ENCODE measurements at regions not wholly inside any gene's neighbourhood (a gene's known extent, or its start where the extent isn't known, plus 50 kb on each side); places are given as distances from the start of the nearest gene placed in this dataset.

- H3K27me3 ChIP-seq (replicated peaks): no peaks in the 10 kb centered on the region
- DNase-seq: no peak
- in situ Hi-C loops (cut with HindIII; ENCODE audit: low pct_ligation_motif_present, low sequenced_read_pairs): no loop called here
- H3K36me3 ChIP-seq (replicated peaks): no peaks in the 10 kb centered on the region
- TF ChIP-seq, protein P1, sequence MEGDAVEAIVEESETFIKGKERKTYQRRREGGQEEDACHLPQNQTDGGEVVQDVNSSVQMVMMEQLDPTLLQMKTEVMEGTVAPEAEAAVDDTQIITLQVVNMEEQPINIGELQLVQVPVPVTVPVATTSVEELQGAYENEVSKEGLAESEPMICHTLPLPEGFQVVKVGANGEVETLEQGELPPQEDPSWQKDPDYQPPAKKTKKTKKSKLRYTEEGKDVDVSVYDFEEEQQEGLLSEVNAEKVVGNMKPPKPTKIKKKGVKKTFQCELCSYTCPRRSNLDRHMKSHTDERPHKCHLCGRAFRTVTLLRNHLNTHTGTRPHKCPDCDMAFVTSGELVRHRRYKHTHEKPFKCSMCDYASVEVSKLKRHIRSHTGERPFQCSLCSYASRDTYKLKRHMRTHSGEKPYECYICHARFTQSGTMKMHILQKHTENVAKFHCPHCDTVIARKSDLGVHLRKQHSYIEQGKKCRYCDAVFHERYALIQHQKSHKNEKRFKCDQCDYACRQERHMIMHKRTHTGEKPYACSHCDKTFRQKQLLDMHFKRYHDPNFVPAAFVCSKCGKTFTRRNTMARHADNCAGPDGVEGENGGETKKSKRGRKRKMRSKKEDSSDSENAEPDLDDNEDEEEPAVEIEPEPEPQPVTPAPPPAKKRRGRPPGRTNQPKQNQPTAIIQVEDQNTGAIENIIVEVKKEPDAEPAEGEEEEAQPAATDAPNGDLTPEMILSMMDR (IDR thresholded peaks at IDR 0.05; ENCODE audit: low read depth, low read length, missing control alignments): no peak
- no peak overlapping the region for H3K4me3 ChIP-seq (ENCODE audit: low read depth, low read length)
- no peak overlapping the region for H3K27ac ChIP-seq
Measured at GRCh38 chr6:129967427-129967826, 51.0 kb upstream of the L3MBTL3 start.

DNA sequence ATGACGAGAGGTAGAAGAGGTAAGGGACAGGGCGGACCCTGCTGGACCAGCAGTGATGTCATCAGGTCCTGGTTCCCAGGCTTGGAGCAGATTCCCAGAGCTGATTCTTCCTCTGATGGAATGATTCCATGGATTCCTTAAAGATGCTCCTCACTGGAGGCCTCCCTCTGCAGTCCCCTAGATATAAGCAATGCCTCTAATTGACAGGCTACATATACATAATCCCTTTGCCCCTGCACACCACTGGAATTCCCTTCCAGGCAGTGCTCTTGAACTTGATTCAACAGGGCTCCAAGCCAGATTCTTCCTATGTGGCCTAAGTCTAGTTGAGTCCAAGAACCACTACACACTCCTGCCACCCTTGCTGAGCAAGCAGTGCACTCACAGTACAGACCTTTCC is 52.3 kb upstream of the L3MBTL3 start:
- TF ChIP-seq, protein P1 (IDR thresholded peaks at IDR 0.05; ENCODE audit: low read depth, low read length, missing control alignments): no peak
- in situ Hi-C loops (cut with HindIII; ENCODE audit: low pct_ligation_motif_present, low sequenced_read_pairs): no loop called here
- H3K36me3 ChIP-seq (replicated peaks): no peaks in the 10 kb centered on the region
- no peaks in the 10 kb centered on the region for H3K27me3 ChIP-seq (replicated peaks)
- no peak overlapping the region for H3K27ac ChIP-seq
- no peak overlapping the region for H3K4me3 ChIP-seq (ENCODE audit: low read depth, low read length)
- no peak for DNase-seq

GRCh38 chr6:129965096-129965495 is 53.3 kb upstream of the L3MBTL3 start:
- Histone ChIP-seq H3K36me3 (replicated peaks) (no peaks in the 10 kb centered on the region), H3K27ac (no peak overlapping the region), H3K4me3 (ENCODE audit: low read depth, low read length) (no peak overlapping the region), H3K27me3 (replicated peaks) (no peaks in the 10 kb centered on the region)
- TF ChIP-seq, protein P1 (IDR thresholded peaks at IDR 0.05; ENCODE audit: low read depth, low read length, missing control alignments): no peak
- in situ Hi-C loops (cut with HindIII; ENCODE audit: low pct_ligation_motif_present, low sequenced_read_pairs): no loop called here
- DNase-seq: no peak

DNA sequence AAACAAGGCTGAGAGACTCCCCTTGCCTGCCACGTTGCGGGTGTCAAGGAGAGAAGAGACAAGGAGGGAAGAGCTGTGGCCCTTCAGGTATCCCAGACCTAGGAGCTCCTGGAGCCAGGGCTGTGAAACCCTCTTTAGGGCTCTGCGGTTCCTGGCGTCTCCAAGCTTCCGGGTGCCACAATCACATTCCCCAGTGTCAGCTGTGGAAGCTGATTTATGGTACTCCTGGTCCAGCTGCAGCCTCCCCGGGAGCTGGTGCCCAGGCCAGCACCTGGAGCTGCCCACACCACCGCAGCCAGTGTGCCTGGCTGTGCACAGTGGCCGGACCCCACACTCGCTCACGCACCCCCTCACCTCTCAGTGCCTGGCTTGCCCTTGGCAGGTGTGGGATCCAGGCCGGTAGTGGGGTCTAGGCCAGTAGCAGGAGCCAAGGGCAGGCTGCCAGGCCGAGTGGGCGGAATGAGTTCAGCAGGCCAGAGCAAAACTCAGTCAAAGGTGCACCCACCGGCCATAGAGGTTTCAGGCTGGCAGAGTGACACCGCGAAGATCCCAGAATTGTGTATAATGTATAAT is 58.9 kb upstream of the L3MBTL3 start:
- H3K4me3 ChIP-seq (ENCODE audit: low read depth, low read length): no peak overlapping the region
- no peak overlapping the region for H3K27ac ChIP-seq
- no peaks in the 10 kb centered on the region for H3K27me3 ChIP-seq (replicated peaks)
- H3K36me3 ChIP-seq (replicated peaks): no peaks in the 10 kb centered on the region
- in situ Hi-C loops (cut with HindIII; ENCODE audit: low pct_ligation_motif_present, low sequenced_read_pairs): no loop called here
- TF ChIP-seq, protein P1 (IDR thresholded peaks at IDR 0.05; ENCODE audit: low read depth, low read length, missing control alignments): no peak
- DNase-seq: no peak

GRCh38 chr6:129957941-129958898 is 60.2 kb upstream of the L3MBTL3 start:
- Histone ChIP-seq H3K36me3 (replicated peaks) (no peaks in the 10 kb centered on the region), H3K4me3 (ENCODE audit: low read depth, low read length) (no peak overlapping the region), H3K27ac (no peak overlapping the region), H3K27me3 (replicated peaks) (no peaks in the 10 kb centered on the region)
- in situ Hi-C loops (cut with HindIII; ENCODE audit: low pct_ligation_motif_present, low sequenced_read_pairs): no loop called here
- no peak for DNase-seq
- TF ChIP-seq, protein P1 (IDR thresholded peaks at IDR 0.05; ENCODE audit: low read depth, low read length, missing control alignments): no peak

All from brain microvascular endothelial cell (primary cell).